Esophagus squamous epithelium (tissue), 4 donors: ENCODE measurements at regions not wholly inside any gene's neighbourhood (a gene's known extent, or its start where the extent isn't known, plus 50 kb on each side); places are given as distances from the start of the nearest gene placed in this dataset.

Source experiments
- CTCF ChIP-seq, 6 experiments: fragments of 450-650 bp in 4 of 6; fragments of 200-600 bp in 2 of 6; sonication (generic) in 2 of 6; IDR thresholded peaks; one replicate each; pipeline ENCODE4 v1.5.1; 2016 to 2019; ENCODE audit warnings: antibody characterized with exemption in 6 of 6, mild to moderate bottlenecking in 4 of 6, moderate library complexity in 4 of 6
- POLR2A ChIP-seq, 4 donors: fragments of 450-650 bp; IDR thresholded peaks; one replicate each; pipeline ENCODE4 v1.6.1; 2017; ENCODE audit warnings: antibody characterized with exemption in 4 of 4, mild to moderate bottlenecking in 4 of 4, moderate library complexity in 3 of 4

GRCh38 chr13:18998389-18998788, 183.2 kb downstream of the TUBA3C start:
- no peak for TF ChIP-seq CTCF (IDR thresholded peaks at IDR 0.05)
- TF ChIP-seq POLR2A (IDR thresholded peaks at IDR 0.05) = no peak
